Duodenal mucosa (tissue), 2 donors: ENCODE measurements at regions not wholly inside any gene's neighbourhood (a gene's known extent, or its start where the extent isn't known, plus 50 kb on each side); places are given as distances from the start of the nearest gene placed in this dataset.
"Not testable (repeated sequence)": the region's sequence is repeated elsewhere in the genome, so short reads cannot be mapped to it uniquely, and the experiment has no call there.

Experiments used
- H3K27ac ChIP-seq: one replicate; pipeline ENCODE4 v1.7.0; 2013; ENCODE audit warnings: low read depth, low read length
- H3K27me3 ChIP-seq, 2 donors: one replicate each; pipeline ENCODE4 v1.7.0; 2013; ENCODE audit warnings: low read length in 2 of 2, control low read depth in 1 of 2; ENCODE audit not compliant: insufficient read depth in 2 of 2, control insufficient read depth in 1 of 2
- H3K36me3 ChIP-seq, 2 donors: one replicate each; pipeline ENCODE4 v1.7.0; 2013; ENCODE audit warnings: low read length in 2 of 2, control low read depth in 1 of 2; ENCODE audit not compliant: insufficient read depth in 2 of 2, control insufficient read depth in 1 of 2
- H3K4me1 ChIP-seq, 2 donors: one replicate each; pipeline ENCODE4 v1.7.0; 2013; ENCODE audit warnings: low read length in 2 of 2, control low read depth in 1 of 2; ENCODE audit not compliant: insufficient read depth in 2 of 2, control insufficient read depth in 1 of 2
- H3K4me3 ChIP-seq, 2 donors: one replicate each; pipeline ENCODE4 v1.7.0; 2013; ENCODE audit warnings: low read length in 2 of 2, low read depth in 1 of 2
- H3K9ac ChIP-seq, 2 donors: one replicate each; pipeline ENCODE4 v1.7.0; 2013; ENCODE audit warnings: low read length in 2 of 2, low read depth in 1 of 2
- H3K9me3 ChIP-seq, 2 donors: one replicate each; pipeline ENCODE4 v1.7.0; 2013; ENCODE audit warnings: low read length in 2 of 2, control low read depth in 1 of 2; ENCODE audit not compliant: control insufficient read depth in 1 of 2

DNA sequence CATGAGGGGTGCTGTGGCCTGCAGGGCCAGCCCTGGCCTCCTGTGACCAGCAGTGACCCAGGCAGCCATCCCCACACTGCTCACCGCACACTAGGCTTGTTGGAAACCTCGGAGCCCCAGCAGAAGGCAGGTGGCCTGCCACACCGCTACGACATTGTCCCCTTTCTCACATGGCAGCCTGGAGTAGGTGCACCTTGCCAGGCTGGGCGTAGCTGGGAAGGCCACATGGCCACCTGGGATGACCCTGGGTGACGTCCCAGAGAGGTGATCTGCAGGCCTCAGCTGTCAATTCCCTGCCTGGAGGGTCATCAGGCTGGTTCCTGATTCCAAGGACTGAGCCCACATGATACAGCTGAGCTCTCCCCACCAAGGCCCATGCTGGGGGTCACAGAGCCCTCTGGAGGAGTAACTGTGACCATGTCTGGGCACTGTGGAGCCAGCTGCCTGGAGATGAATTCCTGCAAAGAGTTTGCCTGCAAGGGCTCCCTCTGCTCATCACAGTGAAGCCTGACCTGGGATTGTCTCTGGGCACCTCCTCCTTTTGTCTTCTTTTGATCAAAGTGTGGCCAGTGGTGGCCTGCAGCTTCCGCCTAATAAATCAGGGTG lies 119.6 kb upstream of the OTOS start:
- Histone ChIP-seq H3K36me3 (no peaks in the 10 kb centered on the region), H3K4me3 (no peak overlapping the region), H3K9me3 (peaks cover 3 to 5% of the 10 kb centered on the region in 2 donors), H3K4me1 (no peaks in the 10 kb centered on the region), H3K9ac (no peak overlapping the region), H3K27me3 (no peaks in the 10 kb centered on the region), H3K27ac (no peak overlapping the region)

DNA sequence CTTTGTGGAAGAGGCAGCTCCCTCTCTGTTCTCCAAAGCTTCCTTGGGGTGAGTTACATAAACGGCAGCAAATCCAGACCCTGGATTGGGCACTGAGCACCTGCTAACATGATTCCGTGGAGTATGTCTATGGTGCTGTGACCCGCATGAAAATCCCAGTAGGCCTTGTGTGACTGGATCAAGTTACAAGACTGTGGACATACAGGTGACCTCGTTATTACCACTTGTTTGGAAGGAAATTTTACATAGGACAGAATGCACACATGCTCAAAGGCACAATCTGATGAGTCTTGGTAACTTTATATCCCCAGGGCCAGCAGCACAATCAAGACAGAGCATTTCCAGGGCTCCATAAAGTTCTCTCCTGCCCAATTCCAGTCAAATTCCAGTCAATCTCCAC lies 120.2 kb upstream of the OTOS start:
- Histone ChIP-seq H3K4me1 (no peaks in the 10 kb centered on the region), H3K36me3 (no peaks in the 10 kb centered on the region), H3K27ac (no peak overlapping the region), H3K27me3 (no peaks in the 10 kb centered on the region), H3K9ac (no peak overlapping the region), H3K4me3 (no peak overlapping the region), H3K9me3 (peaks cover 3 to 5% of the 10 kb centered on the region in 2 donors)

GRCh38 chr2:240262578-240262977 lies 122.1 kb upstream of the OTOS start:
- not testable (repeated sequence) for H3K36me3 ChIP-seq, H3K27ac ChIP-seq, H3K4me3 ChIP-seq, H3K27me3 ChIP-seq, H3K4me1 ChIP-seq, H3K9ac ChIP-seq, H3K9me3 ChIP-seq

DNA sequence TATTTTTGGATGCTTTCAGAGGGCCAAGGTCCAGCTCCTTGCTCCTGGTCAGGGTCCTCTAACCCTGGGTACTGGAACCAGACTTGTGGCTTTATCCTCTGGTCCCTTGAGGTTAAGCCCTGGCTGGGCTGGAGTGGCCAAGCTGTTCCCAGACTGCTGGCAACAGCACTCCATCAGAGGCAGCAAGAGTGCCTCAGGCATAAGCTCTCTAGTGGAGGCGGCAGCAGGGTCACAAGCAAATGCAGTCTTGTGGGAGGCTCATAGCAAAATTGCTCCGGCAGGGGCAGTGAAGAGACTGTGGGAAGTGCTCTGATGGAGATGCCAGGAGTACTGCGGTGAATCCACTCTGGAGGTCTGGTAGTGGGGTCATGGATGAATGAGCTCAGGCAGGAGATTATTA lies 128.9 kb upstream of the OTOS start:
- H3K4me1 ChIP-seq: no peaks in the 10 kb centered on the region
- H3K36me3 ChIP-seq: no peaks in the 10 kb centered on the region
- no peak overlapping the region for H3K27ac ChIP-seq
- H3K4me3 ChIP-seq: no peak overlapping the region
- peaks cover 0 to 10% of the 10 kb centered on the region in 2 donors for H3K9me3 ChIP-seq
- no peak overlapping the region for H3K9ac ChIP-seq
- H3K27me3 ChIP-seq: no peaks in the 10 kb centered on the region

- Histone ChIP-seq H3K4me3 (no peak overlapping the region), H3K27me3 (no peaks in the 10 kb centered on the region), H3K27ac (no peak overlapping the region), H3K4me1 (no peaks in the 10 kb centered on the region), H3K36me3 (no peaks in the 10 kb centered on the region), H3K9me3 (peaks cover 0 to 10% of the 10 kb centered on the region in 2 donors), H3K9ac (no peak overlapping the region)
Observed at GRCh38 chr2:240269886-240270285, 129.4 kb upstream of the OTOS start.

GRCh38 chr2:240271716-240272341 lies 131.4 kb upstream of the OTOS start:
- peaks cover 0 to under 1% of the 10 kb centered on the region in 2 donors for H3K27me3 ChIP-seq
- peaks cover 0 to 10% of the 10 kb centered on the region in 2 donors for H3K9me3 ChIP-seq
- H3K4me3 ChIP-seq: no peak overlapping the region
- no peak overlapping the region for H3K27ac ChIP-seq
- H3K36me3 ChIP-seq: no peaks in the 10 kb centered on the region
- no peaks in the 10 kb centered on the region for H3K4me1 ChIP-seq
- H3K9ac ChIP-seq: no peak overlapping the region

GRCh38 chr2:240275386-240275785 lies 134.9 kb upstream of the OTOS start:
- Histone ChIP-seq H3K27ac (no peak overlapping the region), H3K27me3 (peaks cover 0 to 4% of the 10 kb centered on the region in 2 donors), H3K4me1 (no peaks in the 10 kb centered on the region), H3K4me3 (no peak overlapping the region), H3K36me3 (no peaks in the 10 kb centered on the region), H3K9ac (no peak overlapping the region), H3K9me3 (peaks cover 0 to 10% of the 10 kb centered on the region in 2 donors)

DNA sequence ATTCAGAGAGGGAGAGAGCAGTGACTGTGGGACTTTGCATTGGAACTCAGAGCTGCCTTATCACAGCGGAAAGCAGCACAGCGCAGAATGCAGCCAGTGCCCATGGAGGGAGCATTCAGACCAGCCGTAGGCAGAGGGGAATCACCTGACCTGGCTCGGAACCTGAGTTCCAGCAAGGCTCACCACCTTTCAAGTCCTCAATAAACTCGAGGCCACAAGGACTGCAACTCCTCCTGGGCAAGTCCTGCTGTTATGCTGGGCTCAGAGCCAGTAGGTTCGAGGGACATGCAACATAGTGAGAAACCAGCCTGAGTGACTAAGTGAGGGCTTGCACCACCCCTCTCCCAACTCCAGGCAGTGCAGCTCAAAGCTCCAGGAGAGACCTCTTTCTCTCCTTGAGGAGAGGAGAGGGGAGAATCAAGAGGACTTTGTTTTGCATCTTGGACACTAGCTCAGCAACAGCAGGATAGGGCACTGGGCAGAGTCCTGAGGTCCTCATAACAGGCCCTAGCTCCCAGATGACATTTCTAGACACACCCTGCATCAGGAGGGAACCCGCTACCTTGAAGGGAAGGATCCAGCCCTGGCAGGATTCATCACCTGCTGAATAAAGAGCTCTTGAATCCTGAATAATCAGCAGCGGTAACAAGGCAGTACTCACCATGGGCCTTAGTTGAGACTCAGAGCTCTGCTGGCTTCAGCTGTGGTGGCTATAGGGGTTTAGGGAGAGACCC lies 136.8 kb upstream of the OTOS start:
- Histone ChIP-seq H3K9ac (no peak overlapping the region), H3K4me3 (no peak overlapping the region), H3K4me1 (no peaks in the 10 kb centered on the region), H3K27ac (no peak overlapping the region), H3K36me3 (no peaks in the 10 kb centered on the region), H3K27me3 (peaks cover 0 to 4% of the 10 kb centered on the region in 2 donors), H3K9me3 (peaks cover 0 to 1% of the 10 kb centered on the region in 2 donors)

DNA sequence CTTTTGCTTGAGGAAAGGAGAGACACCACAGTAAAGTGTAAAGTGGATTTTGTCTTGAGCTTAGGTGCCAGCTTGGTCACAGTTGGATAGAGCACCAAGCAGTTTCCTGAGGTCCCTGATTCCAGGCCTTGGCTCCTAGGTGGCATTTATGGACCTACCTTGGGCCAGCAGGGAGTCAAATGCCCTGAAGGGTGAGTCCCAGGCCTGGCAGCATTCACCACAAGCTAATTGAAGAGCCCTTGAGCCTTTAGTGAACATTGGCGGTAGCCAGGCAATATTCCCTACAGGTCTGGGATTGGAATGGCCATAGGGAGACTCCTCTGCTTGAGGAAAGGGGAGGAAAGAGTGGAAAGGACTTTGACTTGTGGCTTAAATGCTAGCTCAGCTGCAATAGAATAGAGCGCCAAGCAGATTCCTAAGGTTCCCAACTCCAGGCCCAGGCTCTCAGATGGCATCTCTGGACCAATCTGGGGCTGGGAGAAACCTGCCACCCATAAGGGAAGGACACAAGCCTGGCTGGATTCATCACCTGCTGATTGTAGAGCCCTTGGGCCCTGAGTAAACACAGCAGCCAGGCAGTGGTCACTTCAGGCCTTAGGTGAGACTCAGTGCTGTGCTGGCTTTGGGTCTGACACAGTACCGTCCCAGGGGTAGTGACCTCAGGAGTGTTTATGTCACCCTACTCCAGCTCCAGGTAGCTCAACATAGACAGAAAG lies 137.5 kb upstream of the OTOS start:
- Histone ChIP-seq H3K27me3 (peaks cover 0 to 4% of the 10 kb centered on the region in 2 donors), H3K27ac (no peak overlapping the region), H3K9me3 (no peaks in the 10 kb centered on the region), H3K36me3 (no peaks in the 10 kb centered on the region), H3K4me1 (no peaks in the 10 kb centered on the region), H3K4me3 (no peak overlapping the region), H3K9ac (no peak overlapping the region)

GRCh38 chr2:240278661-240279060 lies 138.2 kb upstream of the OTOS start:
- Histone ChIP-seq H3K9ac (no peak overlapping the region), H3K36me3 (no peaks in the 10 kb centered on the region), H3K9me3 (peaks cover 0 to 4% of the 10 kb centered on the region in 2 donors), H3K4me1 (no peaks in the 10 kb centered on the region), H3K27ac (no peak overlapping the region), H3K27me3 (peaks cover 0 to 4% of the 10 kb centered on the region in 2 donors), H3K4me3 (no peak overlapping the region)
